GM18507 (cell line): ENCODE measurements at regions not wholly inside any gene's neighbourhood (a gene's known extent, or its start where the extent isn't known, plus 50 kb on each side); places are given as distances from the start of the nearest gene placed in this dataset.

ENCODE experiments used
- DNase-seq: peaks from one replicate; pipeline ENCODE4 v3.0.0; 2011; ENCODE audit warnings: low read depth; ENCODE audit not compliant: insufficient read length; ENCODE audit errors: extremely low spot score
- FAIRE-seq: peaks from 2 replicates; lab custom pipeline; 2011; peaks lifted over from hg19 to GRCh38; lab: Jason Lieb, UNC

- FAIRE-seq (peak; percentile 92), DNase-seq (peak; percentile 67)
These were observed 135.4 kb upstream of the MGAT5 start for GRCh38 chr2:134118279-134119116.

GRCh38 chr2:134119117-134119712, 134.7 kb upstream of the MGAT5 start:
- no peak for FAIRE-seq
- DNase-seq, result no peak

DNA sequence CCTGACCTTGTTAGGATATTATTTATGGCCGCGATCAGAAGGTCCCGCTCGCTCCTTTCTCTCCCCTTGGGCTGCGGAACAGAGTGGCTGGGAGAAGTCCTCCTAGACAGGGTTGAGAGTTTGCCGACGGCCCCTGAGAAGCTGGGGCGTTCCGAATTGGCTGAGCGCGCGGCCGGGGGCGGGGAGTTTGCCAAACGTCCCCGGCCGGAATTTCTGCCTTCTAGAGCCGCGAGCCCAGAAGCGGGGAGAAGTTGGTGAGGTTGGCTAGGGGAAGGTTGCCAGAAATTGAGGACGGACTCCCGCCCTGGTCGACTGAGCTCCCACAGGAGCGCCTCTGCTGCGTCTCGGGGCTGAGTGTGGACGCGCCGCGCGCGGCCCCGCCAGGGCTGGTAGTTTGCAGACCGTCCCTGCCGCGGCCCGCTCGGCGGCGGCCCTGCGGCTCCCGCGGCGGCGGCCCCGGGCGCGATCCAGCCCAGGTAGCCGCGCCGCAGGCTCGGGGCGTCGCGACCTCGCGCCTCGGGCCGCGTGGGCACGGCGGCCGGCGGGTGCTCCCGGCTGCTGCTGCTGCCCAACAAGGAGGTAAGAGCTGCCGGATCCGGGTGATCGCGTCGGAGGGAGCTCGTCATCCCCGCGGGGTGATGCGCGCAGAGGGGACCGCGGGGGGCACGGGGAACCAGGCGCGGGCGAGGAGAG, 134.0 kb upstream of the MGAT5 start:
- peak; percentile 58 for DNase-seq
- peak; percentile 90 for FAIRE-seq

DNA sequence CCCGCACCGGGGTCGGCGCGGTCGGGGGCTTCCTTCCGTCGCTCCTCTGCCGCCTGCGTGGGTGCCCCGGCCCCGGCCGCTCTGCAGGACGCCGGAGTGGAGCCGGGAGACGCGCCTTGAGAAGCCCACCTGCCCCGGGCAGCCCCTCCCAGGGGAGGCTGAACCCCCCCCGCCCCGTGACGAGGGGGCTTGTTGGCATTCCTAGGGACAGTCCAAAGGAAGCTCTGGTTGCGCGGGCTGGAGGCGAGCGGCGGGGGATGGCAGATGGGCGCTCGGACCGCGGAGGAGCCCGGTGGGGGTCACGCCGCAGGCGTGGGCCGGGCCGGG, 133.5 kb upstream of the MGAT5 start:
- FAIRE-seq (no peak), DNase-seq (no peak)

GRCh38 chr2:134120733-134121630, 132.9 kb upstream of the MGAT5 start:
- FAIRE-seq (peak; percentile 56), DNase-seq (peak; percentile 60)

GRCh38 chr2:134122610-134123009, 131.3 kb upstream of the MGAT5 start:
- FAIRE-seq (no peak), DNase-seq (no peak)

DNA sequence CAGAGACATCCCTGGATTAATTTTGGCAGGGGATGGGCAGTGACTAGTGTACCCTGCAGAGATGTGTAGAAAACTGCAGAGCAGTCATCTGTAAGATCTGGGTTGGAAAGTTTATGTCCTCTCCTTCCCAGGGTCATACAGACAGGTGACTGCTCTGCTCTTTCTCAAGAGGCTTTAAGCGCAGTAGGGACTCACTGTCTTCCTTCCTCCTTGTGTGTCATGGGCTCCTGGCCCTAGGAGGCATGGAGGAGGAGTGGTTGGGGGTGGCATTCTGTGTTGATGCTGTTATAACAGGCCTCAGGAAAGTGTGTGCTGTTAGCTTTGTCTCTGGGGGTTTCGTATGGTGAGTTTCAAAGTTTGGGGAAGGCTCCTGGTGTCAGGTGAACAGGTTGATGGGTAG, 130.5 kb upstream of the MGAT5 start:
- FAIRE-seq (no peak), DNase-seq (no peak)

DNA sequence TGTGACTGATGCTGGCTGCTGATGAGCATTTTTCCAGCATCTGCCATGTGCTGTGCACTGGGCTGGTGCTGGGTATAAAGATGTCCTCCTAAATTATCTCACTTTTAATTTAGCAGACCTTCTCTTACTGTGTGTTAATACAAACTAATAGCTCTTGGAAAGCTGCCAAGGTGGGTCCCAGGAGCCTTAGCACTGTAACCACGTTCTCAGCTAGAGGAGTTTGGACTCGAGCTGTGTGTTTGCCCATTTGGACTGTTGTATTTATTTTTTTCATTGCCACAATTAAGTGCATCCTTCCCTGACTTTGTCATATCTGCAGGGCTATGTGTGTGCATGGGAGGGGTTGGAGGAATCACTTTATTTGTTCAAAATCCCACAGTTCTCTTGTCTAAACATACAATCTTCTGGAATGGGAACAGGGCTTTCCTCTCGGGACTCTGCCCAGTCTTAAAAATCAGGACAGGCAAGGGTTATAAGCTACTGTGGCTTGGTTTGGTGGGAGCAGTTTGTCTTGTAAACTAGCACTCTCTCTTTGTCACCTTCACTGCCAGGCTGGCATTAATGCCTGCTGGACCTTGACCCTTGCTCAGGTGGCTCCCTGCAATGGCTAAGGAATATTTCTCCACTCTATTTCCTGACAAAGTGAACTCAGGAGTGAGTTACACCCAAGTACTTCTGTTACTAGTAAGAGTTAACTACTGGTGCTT, 129.7 kb upstream of the MGAT5 start:
- no peak for DNase-seq
- FAIRE-seq, result no peak

GRCh38 chr2:134127496-134127895, 126.4 kb upstream of the MGAT5 start:
- peak; percentile 25 for DNase-seq
- FAIRE-seq, result no peak

GRCh38 chr2:134128746-134129145, 125.1 kb upstream of the MGAT5 start:
- DNase-seq (no peak), FAIRE-seq (no peak)

DNA sequence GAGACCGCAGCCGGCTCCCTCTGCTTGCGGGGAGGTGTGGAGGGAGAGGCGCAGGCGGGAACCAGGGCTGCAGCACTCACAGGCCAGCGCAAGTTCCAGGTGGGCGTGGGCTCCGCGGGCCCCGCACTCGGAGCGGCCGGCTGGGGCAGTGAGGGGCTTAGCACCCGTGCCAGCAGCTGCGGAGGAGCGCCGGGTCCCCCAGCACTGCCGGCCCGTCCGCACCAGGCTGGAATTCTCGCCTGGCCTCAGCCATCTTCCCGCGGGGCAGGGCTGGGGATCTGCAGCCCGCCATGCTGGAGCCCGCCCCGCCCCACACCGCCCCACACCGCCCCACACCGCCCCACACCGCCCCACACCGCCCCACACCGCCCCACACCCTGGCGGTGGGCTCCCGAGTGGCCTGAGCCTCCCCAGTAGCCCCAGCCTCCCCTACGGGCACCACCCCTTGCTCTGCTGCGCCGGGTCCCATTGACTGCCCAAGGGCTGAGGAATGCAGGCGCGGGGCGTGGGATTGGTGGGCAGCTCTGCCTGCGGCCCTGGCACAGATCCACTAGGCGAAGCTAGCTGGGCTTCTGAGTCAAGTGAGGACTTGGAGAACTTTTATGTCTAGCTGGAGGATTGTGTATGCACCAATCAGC, 123.9 kb upstream of the MGAT5 start:
- FAIRE-seq, result no peak
- no peak for DNase-seq

DNA sequence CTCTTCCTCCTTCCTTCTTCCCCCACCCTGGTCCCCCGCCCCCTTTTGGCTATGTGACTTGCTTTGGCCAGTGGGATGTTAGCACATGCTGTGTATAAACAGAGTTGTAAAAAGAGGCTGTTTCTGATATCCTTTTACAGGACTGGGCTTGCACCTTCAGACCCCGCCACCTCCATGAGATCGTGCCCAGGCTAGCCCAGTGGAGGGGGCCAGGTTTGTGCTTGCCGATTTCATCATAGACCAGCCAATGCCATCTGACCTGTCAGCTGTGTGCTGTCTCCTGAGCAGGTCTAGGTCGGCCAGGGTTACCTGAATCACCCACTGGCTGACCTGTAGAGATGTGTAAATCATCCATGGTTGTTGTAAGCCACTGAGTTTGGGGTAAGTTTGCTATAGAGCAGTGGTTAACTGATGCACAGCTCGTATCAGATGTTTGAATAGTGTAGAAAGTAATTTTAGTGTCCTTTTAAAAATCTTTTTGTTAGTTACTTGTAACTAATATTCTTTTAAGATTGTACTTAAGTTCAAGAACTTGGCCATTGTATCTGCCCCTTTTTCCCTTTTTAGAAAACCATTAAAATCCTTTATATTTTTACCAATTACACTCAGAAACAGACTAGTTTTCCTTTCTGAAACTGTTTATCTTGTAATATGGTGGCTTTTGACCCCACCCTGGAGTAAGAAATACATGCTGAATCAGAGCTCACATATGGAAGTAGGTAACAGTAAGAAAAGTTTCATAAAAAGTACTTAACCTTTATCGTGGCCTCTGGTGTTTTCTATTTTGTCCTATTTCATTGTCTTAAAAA, 122.0 kb upstream of the MGAT5 start:
- no peak for FAIRE-seq
- DNase-seq, result no peak

- FAIRE-seq, result no peak
- DNase-seq, result no peak
These were observed 121.4 kb upstream of the MGAT5 start for GRCh38 chr2:134132490-134132857.

DNA sequence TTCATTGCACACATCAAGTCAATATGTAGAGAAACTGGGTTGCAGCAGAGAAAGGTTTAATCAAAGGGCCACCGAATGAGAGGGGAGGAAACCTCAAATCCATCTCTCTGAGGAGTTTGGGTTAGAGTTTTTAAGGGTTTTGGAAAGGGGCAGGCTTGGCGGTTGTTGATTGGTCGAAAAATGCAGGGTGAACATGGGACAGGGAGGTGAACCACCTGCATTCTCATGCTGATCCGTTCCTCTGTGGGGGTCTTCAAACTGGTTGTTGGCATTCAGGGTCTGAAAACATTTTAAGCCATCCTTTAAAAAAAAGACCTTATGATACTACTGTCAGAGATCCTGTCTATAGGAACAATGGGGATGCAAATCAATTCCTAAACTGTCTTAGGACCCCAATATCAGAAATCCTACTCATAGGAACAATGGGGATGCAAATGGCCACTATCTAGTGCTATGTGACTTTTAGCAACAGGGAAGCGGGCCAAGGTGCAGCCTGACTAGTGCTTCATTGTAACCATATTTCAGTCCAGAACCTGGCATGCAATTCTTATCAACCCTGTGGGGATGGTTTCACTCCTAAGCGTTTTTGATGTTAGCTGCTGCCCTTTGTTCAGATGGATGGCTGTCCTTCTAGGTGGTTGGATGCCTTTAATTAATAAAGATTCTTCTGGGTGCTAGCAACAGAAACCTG, 120.1 kb upstream of the MGAT5 start:
- FAIRE-seq, result no peak
- DNase-seq, result no peak

DNA sequence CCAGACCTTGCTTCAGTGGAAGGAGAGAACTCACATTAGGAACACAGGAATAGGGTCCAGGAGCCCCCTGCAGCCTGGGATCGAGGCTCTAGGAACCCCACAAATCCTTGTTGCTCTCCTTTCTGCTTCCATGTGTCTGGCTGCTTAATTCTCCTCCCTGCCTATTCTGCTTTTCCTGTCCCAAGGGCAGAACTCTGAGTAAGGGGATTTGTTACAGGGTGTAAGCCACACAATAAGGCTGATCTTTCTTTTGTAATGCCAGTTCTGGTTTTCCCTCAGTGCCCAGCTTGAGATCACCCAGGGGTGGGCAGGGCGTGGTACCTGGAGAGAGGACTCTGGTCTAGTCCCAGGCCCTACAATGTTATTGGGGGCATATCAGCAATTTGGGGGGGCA, 119.6 kb upstream of the MGAT5 start:
- FAIRE-seq (no peak), DNase-seq (no peak)

- FAIRE-seq, result no peak
- no peak for DNase-seq
These were observed 119.0 kb upstream of the MGAT5 start for GRCh38 chr2:134134827-134135226.

DNA sequence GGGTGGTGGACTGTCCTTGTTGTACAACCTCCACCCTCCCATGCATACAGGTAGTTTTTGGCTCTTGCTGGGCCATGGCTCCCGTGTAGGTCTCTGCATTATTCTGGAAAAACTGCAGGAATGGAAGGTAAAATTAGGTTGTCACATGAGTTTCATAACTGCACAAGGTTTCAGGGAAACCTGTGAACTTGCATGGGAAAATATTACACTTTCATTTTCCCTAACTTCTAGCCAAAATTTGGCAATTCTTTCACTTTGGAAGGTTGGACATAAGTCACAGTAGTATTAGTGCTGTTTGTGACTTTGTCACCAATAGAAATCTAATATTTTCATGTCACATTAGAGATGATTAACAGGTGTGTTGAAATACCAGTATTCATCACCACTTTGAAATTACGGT, 118.1 kb upstream of the MGAT5 start:
- FAIRE-seq (no peak), DNase-seq (no peak)

- DNase-seq (no peak), FAIRE-seq (no peak)
These were observed 117.1 kb upstream of the MGAT5 start for GRCh38 chr2:134136731-134137130.
